Testis (tissue), 2 donors: ENCODE measurements at regions not wholly inside any gene's neighbourhood (a gene's known extent, or its start where the extent isn't known, plus 50 kb on each side); places are given as distances from the start of the nearest gene placed in this dataset.

Experiments used
- DNase-seq: peaks from one replicate; pipeline ENCODE4 v3.0.0-alpha.2; 2019
- H3K27ac ChIP-seq, 2 donors: fragments of 200-600 bp; sonication (generic); one replicate each; pipeline ENCODE4 v1.5.1; 2019
- H3K27me3 ChIP-seq: fragments of 200-600 bp; sonication (generic); one replicate; pipeline ENCODE4 v1.5.1; 2019
- H3K36me3 ChIP-seq: fragments of 200-600 bp; sonication (generic); one replicate; pipeline ENCODE4 v1.5.1; 2017; ENCODE audit warnings: low read depth; ENCODE audit errors: missing control alignments
- H3K4me1 ChIP-seq: fragments of 200-600 bp; sonication (generic); one replicate; pipeline ENCODE4 v1.5.1; 2019
- H3K4me3 ChIP-seq, 2 donors: fragments of 200-600 bp; sonication (generic); one replicate each; pipeline ENCODE4 v1.5.1; 2017 to 2019
- H3K9me3 ChIP-seq: fragments of 200-600 bp; sonication (generic); one replicate; pipeline ENCODE4 v1.5.1; 2017
- POLR2A ChIP-seq: fragments of 450-650 bp; IDR thresholded peaks from one replicate; pipeline ENCODE4 v1.6.1; 2017; ENCODE audit warnings: antibody characterized with exemption, mild to moderate bottlenecking, moderate library complexity
- WGBS, 2 donors: methylation state at CpG; one replicate each; pipeline ENCODE4 v1.1.5; 2018; 5-methylcytosine and 5-hydroxymethylcytosine counted together
- intact Hi-C: fragments of 100-400 bp; cut with DNase I; formaldehyde crosslinking; loops from one replicate; pipeline ENCODE4 v1.15.1; 2023; ENCODE audit warnings: low total_unique reads
- TF ChIP-seq, protein P1 (sequence below), 3 experiments: fragments of 450-650 bp in 2 of 3; fragments of 200-600 bp in 1 of 3; sonication (generic) in 1 of 3; IDR thresholded peaks; one replicate each; pipeline ENCODE4 v1.5.1; 2016 to 2019; ENCODE audit warnings: antibody characterized with exemption in 3 of 3, mild to moderate bottlenecking in 2 of 3, moderate library complexity in 1 of 3

DNA sequence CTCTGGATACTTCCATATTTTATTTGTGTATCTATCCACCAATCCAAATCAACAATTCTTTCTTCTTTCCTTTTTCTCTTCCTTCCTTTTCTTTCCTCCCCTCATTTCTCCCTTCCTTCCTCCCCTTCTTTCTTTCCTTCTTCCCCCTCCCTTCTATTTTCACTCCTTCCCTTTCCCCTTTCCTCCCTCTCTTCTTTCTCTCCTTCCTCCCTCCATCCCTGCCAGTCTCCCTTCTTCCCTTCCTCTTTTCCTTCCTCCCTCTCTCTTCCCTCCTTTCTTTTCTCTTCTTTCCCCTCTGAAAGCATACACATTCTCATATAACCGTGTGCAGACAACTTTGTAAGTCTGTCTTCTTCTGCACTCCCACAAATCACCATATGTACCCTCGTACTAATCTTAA lies 382.3 kb upstream of the MAF start:
- Histone ChIP-seq H3K9me3 (no peaks in the 10 kb centered on the region), H3K4me3 (no peak overlapping the region), H3K27ac (no peak overlapping the region), H3K4me1 (no peaks in the 10 kb centered on the region), H3K27me3 (no peaks in the 10 kb centered on the region), H3K36me3 (no peaks in the 10 kb centered on the region)
- TF ChIP-seq POLR2A: no peak
- TF ChIP-seq, protein P1, sequence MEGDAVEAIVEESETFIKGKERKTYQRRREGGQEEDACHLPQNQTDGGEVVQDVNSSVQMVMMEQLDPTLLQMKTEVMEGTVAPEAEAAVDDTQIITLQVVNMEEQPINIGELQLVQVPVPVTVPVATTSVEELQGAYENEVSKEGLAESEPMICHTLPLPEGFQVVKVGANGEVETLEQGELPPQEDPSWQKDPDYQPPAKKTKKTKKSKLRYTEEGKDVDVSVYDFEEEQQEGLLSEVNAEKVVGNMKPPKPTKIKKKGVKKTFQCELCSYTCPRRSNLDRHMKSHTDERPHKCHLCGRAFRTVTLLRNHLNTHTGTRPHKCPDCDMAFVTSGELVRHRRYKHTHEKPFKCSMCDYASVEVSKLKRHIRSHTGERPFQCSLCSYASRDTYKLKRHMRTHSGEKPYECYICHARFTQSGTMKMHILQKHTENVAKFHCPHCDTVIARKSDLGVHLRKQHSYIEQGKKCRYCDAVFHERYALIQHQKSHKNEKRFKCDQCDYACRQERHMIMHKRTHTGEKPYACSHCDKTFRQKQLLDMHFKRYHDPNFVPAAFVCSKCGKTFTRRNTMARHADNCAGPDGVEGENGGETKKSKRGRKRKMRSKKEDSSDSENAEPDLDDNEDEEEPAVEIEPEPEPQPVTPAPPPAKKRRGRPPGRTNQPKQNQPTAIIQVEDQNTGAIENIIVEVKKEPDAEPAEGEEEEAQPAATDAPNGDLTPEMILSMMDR (IDR thresholded peaks at IDR 0.05): no peak
- WGBS, 2 donors: 75 to 88% methylated on average over 2 of the region's 2 CpGs
- DNase-seq: no peak
- intact Hi-C loops: no loop called here

DNA sequence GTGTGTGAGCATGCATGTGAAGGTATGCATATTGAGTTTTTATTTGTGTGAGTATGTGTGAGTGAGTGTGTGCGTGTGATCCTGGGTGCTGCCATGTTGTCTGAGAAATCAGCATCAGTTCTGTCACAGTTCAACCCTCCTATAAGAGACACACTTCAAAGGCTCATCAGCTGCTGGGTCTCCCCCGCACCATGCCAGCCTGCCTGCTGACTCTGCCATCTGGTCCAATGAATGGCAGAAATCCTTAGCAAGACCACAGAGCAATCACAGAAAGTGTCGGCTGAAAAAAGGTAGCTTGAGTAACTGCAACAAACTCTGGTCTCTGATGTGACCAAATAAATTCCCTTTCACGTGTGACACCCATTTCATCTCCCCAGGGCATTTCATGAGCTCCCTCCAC lies 381.8 kb upstream of the MAF start:
- no peak overlapping the region for H3K4me3 ChIP-seq
- H3K9me3 ChIP-seq: no peaks in the 10 kb centered on the region
- H3K36me3 ChIP-seq: no peaks in the 10 kb centered on the region
- WGBS, 2 donors: 75 to 78% methylated on average over 4 of the region's 4 CpGs
- intact Hi-C loops: no loop called here
- no peaks in the 10 kb centered on the region for H3K27me3 ChIP-seq
- TF ChIP-seq, protein P1 (IDR thresholded peaks at IDR 0.05): no peak
- no peak for TF ChIP-seq POLR2A
- no peak overlapping the region for H3K27ac ChIP-seq
- no peaks in the 10 kb centered on the region for H3K4me1 ChIP-seq
- no peak for DNase-seq

DNA sequence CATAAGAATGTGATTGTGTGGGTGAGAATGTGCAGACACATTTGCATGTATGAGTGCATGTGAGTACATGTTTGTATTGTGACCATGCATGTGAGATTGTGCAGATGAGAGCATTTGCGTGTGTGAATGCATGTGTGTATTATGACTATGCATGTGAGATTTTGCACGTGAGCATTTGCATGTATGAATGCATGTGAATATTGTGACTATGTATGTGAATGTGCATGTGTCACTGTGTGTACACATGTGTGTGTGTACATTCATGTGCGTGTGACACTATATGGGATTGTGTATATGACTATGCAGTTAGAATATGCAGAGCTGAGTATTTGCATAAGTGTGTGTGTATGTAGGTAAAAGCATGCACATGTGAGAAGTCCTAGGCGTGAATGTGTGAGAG lies 381.3 kb upstream of the MAF start:
- Histone ChIP-seq H3K27ac (no peak overlapping the region), H3K9me3 (no peaks in the 10 kb centered on the region), H3K36me3 (no peaks in the 10 kb centered on the region), H3K4me1 (no peaks in the 10 kb centered on the region), H3K27me3 (no peaks in the 10 kb centered on the region), H3K4me3 (no peak overlapping the region)
- intact Hi-C loops: no loop called here
- TF ChIP-seq POLR2A: no peak
- TF ChIP-seq, protein P1 (IDR thresholded peaks at IDR 0.05): no peak
- DNase-seq: no peak
- WGBS, 2 donors: 86 to 96% methylated on average over 4 of the region's 4 CpGs

DNA sequence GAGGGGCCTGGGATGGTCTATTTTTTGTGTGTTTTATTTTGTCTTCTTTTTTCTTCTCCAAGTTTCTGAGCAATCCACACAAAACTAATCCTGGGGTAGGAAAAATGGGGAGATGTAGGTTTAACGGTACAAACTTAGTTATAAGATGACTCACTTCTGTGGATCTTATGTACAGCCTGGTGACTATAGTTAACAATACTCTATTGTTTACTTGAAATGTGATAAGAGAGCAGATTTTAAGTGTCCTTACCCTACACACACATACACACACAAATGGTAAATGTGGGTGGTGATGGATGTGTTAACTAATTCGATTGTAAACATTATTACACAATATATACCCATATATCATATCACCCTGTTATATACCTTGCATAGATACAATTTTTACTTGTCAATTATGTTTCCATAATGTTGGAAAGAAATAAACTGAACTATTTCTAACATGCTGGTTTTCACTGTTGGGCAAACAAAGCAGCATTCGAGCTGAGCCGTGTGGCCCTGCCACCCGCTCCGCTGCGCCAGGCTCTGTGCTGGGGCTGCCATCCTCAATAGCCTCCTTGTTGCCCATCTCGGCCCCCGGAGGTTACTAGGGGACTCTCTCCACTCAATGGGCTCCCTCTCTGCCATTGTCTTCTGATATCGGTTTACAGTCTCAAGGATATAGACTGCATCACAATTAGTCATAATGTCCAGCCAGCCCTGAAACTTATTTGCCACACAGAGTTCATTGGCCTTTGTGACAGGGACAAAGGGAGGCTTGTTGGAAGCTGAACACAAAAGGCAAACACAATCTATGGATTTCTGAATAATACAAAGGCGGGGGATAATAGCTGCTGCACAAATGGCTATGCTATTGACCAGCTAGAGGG lies 380.3 kb upstream of the MAF start:
- H3K4me3 ChIP-seq: no peak overlapping the region
- H3K9me3 ChIP-seq: no peaks in the 10 kb centered on the region
- no peaks in the 10 kb centered on the region for H3K36me3 ChIP-seq
- DNase-seq: no peak
- WGBS, 2 donors: 82 to 93% methylated on average over 11 of the region's 11 CpGs
- no peaks in the 10 kb centered on the region for H3K4me1 ChIP-seq
- TF ChIP-seq POLR2A: no peak
- TF ChIP-seq, protein P1 (IDR thresholded peaks at IDR 0.05): no peak
- H3K27ac ChIP-seq: no peak overlapping the region
- intact Hi-C loops: no loop called here
- H3K27me3 ChIP-seq: no peaks in the 10 kb centered on the region
